ENCODE measurements at regions not wholly inside any gene's neighbourhood (a gene's known extent, or its start where the extent isn't known, plus 50 kb on each side); places are given as distances from the start of the nearest gene placed in this dataset.

DNA sequence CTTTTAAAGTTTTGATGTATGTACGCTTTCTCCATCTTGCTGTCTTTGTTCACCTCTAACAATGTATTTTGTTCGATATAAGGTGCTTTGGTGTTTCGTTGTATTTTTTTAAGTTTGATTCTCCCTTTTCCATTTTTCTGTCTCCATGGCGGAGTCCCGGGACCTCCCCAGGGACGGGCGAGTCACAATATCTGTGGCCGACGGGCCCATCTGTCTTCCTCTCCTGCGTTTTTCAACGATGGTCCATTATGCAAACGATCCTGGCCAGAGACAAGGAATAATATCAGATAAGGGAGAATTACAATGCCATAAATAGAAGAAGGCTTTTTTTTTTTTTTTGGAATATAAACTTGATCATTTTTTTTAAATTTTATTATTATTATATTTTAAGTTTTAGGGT, 112.3 kb upstream of the SHOX start:
- H3K27ac ChIP-seq (ENCODE audit: low read length): no peak overlapping the region
- TF ChIP-seq, protein P1, sequence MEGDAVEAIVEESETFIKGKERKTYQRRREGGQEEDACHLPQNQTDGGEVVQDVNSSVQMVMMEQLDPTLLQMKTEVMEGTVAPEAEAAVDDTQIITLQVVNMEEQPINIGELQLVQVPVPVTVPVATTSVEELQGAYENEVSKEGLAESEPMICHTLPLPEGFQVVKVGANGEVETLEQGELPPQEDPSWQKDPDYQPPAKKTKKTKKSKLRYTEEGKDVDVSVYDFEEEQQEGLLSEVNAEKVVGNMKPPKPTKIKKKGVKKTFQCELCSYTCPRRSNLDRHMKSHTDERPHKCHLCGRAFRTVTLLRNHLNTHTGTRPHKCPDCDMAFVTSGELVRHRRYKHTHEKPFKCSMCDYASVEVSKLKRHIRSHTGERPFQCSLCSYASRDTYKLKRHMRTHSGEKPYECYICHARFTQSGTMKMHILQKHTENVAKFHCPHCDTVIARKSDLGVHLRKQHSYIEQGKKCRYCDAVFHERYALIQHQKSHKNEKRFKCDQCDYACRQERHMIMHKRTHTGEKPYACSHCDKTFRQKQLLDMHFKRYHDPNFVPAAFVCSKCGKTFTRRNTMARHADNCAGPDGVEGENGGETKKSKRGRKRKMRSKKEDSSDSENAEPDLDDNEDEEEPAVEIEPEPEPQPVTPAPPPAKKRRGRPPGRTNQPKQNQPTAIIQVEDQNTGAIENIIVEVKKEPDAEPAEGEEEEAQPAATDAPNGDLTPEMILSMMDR (IDR thresholded peaks at IDR 0.05): no peak
- H3K27ac Mint-ChIP-seq: no peak overlapping the region
- no peaks in the 10 kb centered on the region for H3K27me3 Mint-ChIP-seq (ENCODE audit: low read depth in 2 of 2)
- no peaks in the 10 kb centered on the region for H3K4me1 ChIP-seq (ENCODE audit: control insufficient read depth, insufficient read depth, low read length)
- WGBS (ENCODE audit: insufficient coverage): 82% methylated on average over 11 of the region's 12 CpGs
- no peaks in the 10 kb centered on the region for H3K27me3 ChIP-seq (ENCODE audit: control insufficient read depth, insufficient read depth, low read length)
- no peaks in the 10 kb centered on the region for H3K36me3 Mint-ChIP-seq
- no peaks in the 10 kb centered on the region for H3K36me3 ChIP-seq (ENCODE audit: control insufficient read depth, insufficient read depth, low read length)
- peaks cover 10 to 17% of the 10 kb centered on the region in 2 donors for H3K9me3 Mint-ChIP-seq
- H3K4me1 Mint-ChIP-seq: peaks cover 0 to 4% of the 10 kb centered on the region in 2 donors
- no peak for ATAC-seq
- intact Hi-C loops (cut with micrococcal nuclease): no loop called here
- no peaks in the 10 kb centered on the region for H3K9me3 ChIP-seq (ENCODE audit: control insufficient read depth, insufficient read depth, low read length)
- no peak overlapping the region for H3K4me3 ChIP-seq (ENCODE audit: low read length)
- DNase-seq: no peak
- H3K4me3 Mint-ChIP-seq: no peak overlapping the region

GRCh38 chrX:519741-520140, 110.8 kb upstream of the SHOX start:
- Mint-ChIP-seq H3K9me3 (peaks cover 10 to 17% of the 10 kb centered on the region in 2 donors), H3K27ac (no peak overlapping the region), H3K4me3 (no peak overlapping the region), H3K36me3 (no peaks in the 10 kb centered on the region), H3K4me1 (peaks cover 0 to 4% of the 10 kb centered on the region in 2 donors), H3K27me3 (ENCODE audit: low read depth in 2 of 2) (no peaks in the 10 kb centered on the region)
- Histone ChIP-seq H3K36me3 (ENCODE audit: control insufficient read depth, insufficient read depth, low read length) (no peaks in the 10 kb centered on the region), H3K27ac (ENCODE audit: low read length) (no peak overlapping the region), H3K4me1 (ENCODE audit: control insufficient read depth, insufficient read depth, low read length) (no peaks in the 10 kb centered on the region), H3K9me3 (ENCODE audit: control insufficient read depth, insufficient read depth, low read length) (peaks cover 4% of the 10 kb centered on the region), H3K4me3 (ENCODE audit: low read length) (no peak overlapping the region), H3K27me3 (ENCODE audit: control insufficient read depth, insufficient read depth, low read length) (no peaks in the 10 kb centered on the region)
- ATAC-seq (no peak), DNase-seq (no peak)
- intact Hi-C loops (cut with micrococcal nuclease): no loop called here
- 34% methylated on average over 9 of the region's 9 CpGs for WGBS (ENCODE audit: insufficient coverage)
- TF ChIP-seq, protein P1 (IDR thresholded peaks at IDR 0.05): no peak

GRCh38 chrX:522456-522855, 108.1 kb upstream of the SHOX start:
- no peak for ATAC-seq
- Histone ChIP-seq H3K27me3 (ENCODE audit: control insufficient read depth, insufficient read depth, low read length) (no peaks in the 10 kb centered on the region), H3K4me1 (ENCODE audit: control insufficient read depth, insufficient read depth, low read length) (no peaks in the 10 kb centered on the region), H3K4me3 (ENCODE audit: low read length) (no peak overlapping the region), H3K27ac (ENCODE audit: low read length) (no peak overlapping the region), H3K9me3 (ENCODE audit: control insufficient read depth, insufficient read depth, low read length) (peaks cover 17% of the 10 kb centered on the region), H3K36me3 (ENCODE audit: control insufficient read depth, insufficient read depth, low read length) (no peaks in the 10 kb centered on the region)
- TF ChIP-seq, protein P1 (IDR thresholded peaks at IDR 0.05): no peak
- intact Hi-C loops (cut with micrococcal nuclease): no loop called here
- Mint-ChIP-seq H3K4me1 (no peaks in the 10 kb centered on the region), H3K9me3 (peaks cover 6 to 16% of the 10 kb centered on the region in 2 donors), H3K27ac (no peak overlapping the region), H3K36me3 (no peaks in the 10 kb centered on the region), H3K27me3 (ENCODE audit: low read depth in 2 of 2) (no peaks in the 10 kb centered on the region), H3K4me3 (no peak overlapping the region)
- DNase-seq: no peak

DNA sequence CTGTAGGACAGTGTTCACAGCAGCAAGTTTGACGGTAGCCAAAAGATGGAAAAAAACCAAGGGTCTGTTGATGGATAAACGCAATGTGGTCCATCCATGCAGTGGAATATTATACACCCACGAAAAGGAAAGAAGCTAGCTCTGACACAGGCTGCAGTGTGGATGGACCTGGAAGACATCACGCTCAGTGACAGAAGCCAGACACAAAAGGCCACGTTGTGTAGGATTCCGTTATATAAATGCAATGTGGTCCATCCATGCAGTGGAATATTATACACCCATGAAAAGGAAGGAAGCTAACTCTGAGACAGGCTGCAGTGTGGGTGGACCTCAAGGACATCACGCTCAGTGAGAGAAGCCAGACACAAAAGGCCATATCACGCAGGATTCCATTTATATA, 105.5 kb upstream of the SHOX start:
- Mint-ChIP-seq H3K9me3 (peaks cover 6 to 20% of the 10 kb centered on the region in 2 donors), H3K27ac (no peak overlapping the region), H3K4me3 (no peak overlapping the region), H3K27me3 (ENCODE audit: low read depth in 2 of 2) (no peaks in the 10 kb centered on the region), H3K36me3 (no peaks in the 10 kb centered on the region), H3K4me1 (no peaks in the 10 kb centered on the region)
- WGBS (ENCODE audit: insufficient coverage): 90% methylated on average over 8 of the region's 8 CpGs
- Histone ChIP-seq H3K4me1 (ENCODE audit: control insufficient read depth, insufficient read depth, low read length) (no peaks in the 10 kb centered on the region), H3K9me3 (ENCODE audit: control insufficient read depth, insufficient read depth, low read length) (peaks cover 24% of the 10 kb centered on the region), H3K4me3 (ENCODE audit: low read length) (no peak overlapping the region), H3K27me3 (ENCODE audit: control insufficient read depth, insufficient read depth, low read length) (no peaks in the 10 kb centered on the region), H3K36me3 (ENCODE audit: control insufficient read depth, insufficient read depth, low read length) (no peaks in the 10 kb centered on the region), H3K27ac (ENCODE audit: low read length) (no peak overlapping the region)
- TF ChIP-seq, protein P1 (IDR thresholded peaks at IDR 0.05): no peak
- intact Hi-C loops (cut with micrococcal nuclease): no loop called here
- no peak for DNase-seq
- no peak for ATAC-seq
